HuH-7.5 (cell line): ENCODE measurements at regions not wholly inside any gene's neighbourhood (a gene's known extent, or its start where the extent isn't known, plus 50 kb on each side); places are given as distances from the start of the nearest gene placed in this dataset.
"Not testable (repeated sequence)": the region's sequence is repeated elsewhere in the genome, so short reads cannot be mapped to it uniquely, and the experiment has no call there.

Source experiments
- DNase-seq: peaks from one replicate; pipeline ENCODE4 v3.0.0; 2011; ENCODE audit warnings: low spot score

- no peak for DNase-seq
Observed at GRCh38 chr2:53610260-53610659, 157.3 kb upstream of the CHAC2 start.

- DNase-seq = no peak
Observed at GRCh38 chr2:53609551-53609950, 158.1 kb upstream of the CHAC2 start.

GRCh38 chr2:53608293-53608692, 159.3 kb upstream of the CHAC2 start:
- DNase-seq = no peak

- DNase-seq = no peak
Observed at GRCh38 chr2:53600815-53601214, 166.8 kb upstream of the CHAC2 start.

- DNase-seq = not testable (repeated sequence)
Observed at GRCh38 chr2:53586733-53587612, 180.6 kb upstream of the CHAC2 start.

- no peak for DNase-seq
Observed at GRCh38 chr2:53584986-53585385, 182.6 kb upstream of the CHAC2 start.

GRCh38 chr2:53583583-53583982, 184.0 kb upstream of the CHAC2 start:
- DNase-seq = no peak

- DNase-seq = no peak
Observed at GRCh38 chr2:53582556-53582955, 185.0 kb upstream of the CHAC2 start.

- DNase-seq = no peak
Observed at GRCh38 chr2:53576166-53576565, 191.4 kb upstream of the CHAC2 start.

GRCh38 chr2:53575721-53576124, 191.9 kb upstream of the CHAC2 start:
- no peak for DNase-seq

- DNase-seq = no peak
Observed at GRCh38 chr2:53572696-53573095, 194.9 kb upstream of the CHAC2 start.

- no peak for DNase-seq
Observed at GRCh38 chr2:53569957-53570727, 197.5 kb upstream of the CHAC2 start.

GRCh38 chr2:53568469-53568868, 199.1 kb upstream of the CHAC2 start:
- no peak for DNase-seq

- DNase-seq = no peak
Observed at GRCh38 chr2:53567073-53567472, 200.5 kb upstream of the CHAC2 start.

GRCh38 chr2:53562407-53562806, 205.2 kb upstream of the CHAC2 start:
- DNase-seq = no peak

- DNase-seq = no peak
Observed at GRCh38 chr2:53561155-53561554, 206.4 kb upstream of the CHAC2 start.

- no peak for DNase-seq
Observed at GRCh38 chr2:53559302-53559966, 208.2 kb upstream of the CHAC2 start.

GRCh38 chr2:53558867-53559266, 208.7 kb upstream of the CHAC2 start:
- no peak for DNase-seq

- DNase-seq = no peak
Observed at GRCh38 chr2:53549497-53549896, 218.1 kb upstream of the CHAC2 start.

- DNase-seq = no peak
Observed at GRCh38 chr2:53545604-53546003, 222.0 kb upstream of the CHAC2 start.

GRCh38 chr2:53544871-53545558, 222.6 kb upstream of the CHAC2 start:
- no peak for DNase-seq

GRCh38 chr2:53543083-53543482, 224.5 kb upstream of the CHAC2 start:
- no peak for DNase-seq
